ENCODE measurements at regions not wholly inside any gene's neighbourhood (a gene's known extent, or its start where the extent isn't known, plus 50 kb on each side); places are given as distances from the start of the nearest gene placed in this dataset.

DNA sequence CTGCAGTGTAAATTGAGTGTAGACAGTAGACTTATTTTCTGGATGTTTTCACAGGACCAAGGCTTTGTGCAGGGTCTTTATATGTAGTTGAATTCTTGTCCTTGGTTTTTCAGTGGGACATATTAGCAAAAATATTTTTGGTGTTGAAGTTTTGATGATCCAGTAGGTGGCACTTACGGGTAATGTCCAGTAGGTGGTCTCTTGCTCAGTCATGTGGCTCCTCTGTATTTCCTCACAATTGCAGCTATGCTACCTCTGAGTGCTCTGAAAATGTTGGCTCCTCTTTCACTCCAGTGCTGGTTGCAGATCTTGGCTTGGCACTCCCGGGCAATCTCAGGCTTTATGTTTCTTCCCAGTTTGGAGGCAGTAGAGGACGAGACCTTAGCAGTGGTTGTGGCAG lies 419.8 kb upstream of the AMOT start:
- Histone ChIP-seq H3K4me1 (replicated peaks in 1 of 2; ENCODE audit: control insufficient read depth in 2 of 2, insufficient read depth in 2 of 2, low read length in 2 of 2) (no peaks in the 10 kb centered on the region), H3K9me3 (replicated peaks; ENCODE audit: control insufficient read depth, insufficient read depth, low read depth, low read length) (no peaks in the 10 kb centered on the region), H2AFZ (ENCODE audit: low read depth, low read length) (no peak overlapping the region), H3K9me1 (ENCODE audit: control insufficient read depth, insufficient read depth, low read length) (no peaks in the 10 kb centered on the region), H3K79me2 (ENCODE audit: control insufficient read depth, insufficient read depth, low read length) (no peaks in the 10 kb centered on the region), H3K4me2 (ENCODE audit: insufficient read depth, low read length) (no peak overlapping the region), H4K20me1 (replicated peaks; ENCODE audit: control insufficient read depth, insufficient read depth, low read length) (no peaks in the 10 kb centered on the region), H3K36me3 (ENCODE audit: control insufficient read depth, insufficient read depth, low read length) (no peaks in the 10 kb centered on the region), H3K9ac (ENCODE audit: insufficient read depth in 1 of 2, low read depth in 2 of 2, low read length in 2 of 2) (no peak overlapping the region), H3K27ac (ENCODE audit: extremely low read depth, low read depth, low read length) (no peak overlapping the region), H3K4me3 (no peak overlapping the region), H3K27me3 (ENCODE audit: control insufficient read depth in 2 of 2, insufficient read depth in 2 of 2, low read length in 2 of 2) (no peaks in the 10 kb centered on the region)
- CTCF ChIA-PET (ENCODE audit: low intra/inter-chr PET ratio) = no interaction called here
- BruUV-seq (replicated peaks) = no TSS peak
- ATAC-seq (peak; percentile 39; the same call in 1 of the 3 replicates), DNase-seq (ENCODE audit: extremely low read depth in 1 of 4, low spot score in 3 of 4) (peak in 1 of 4 experiments; percentile 0), FAIRE-seq (no peak)
- WGBS (ENCODE audit: insufficient coverage, low coverage, missing lambda C conversion rate) = 0% methylated on average over 3 of the region's 3 CpGs
- POLR2A ChIA-PET = interaction anchor here (0.6 kb wide), 1 partner anchor 793 kb away, joined by 3 read pairs; no protein-coding TSS in a partner anchor
- in situ Hi-C loops (cut with MboI) = no loop called here
- TF ChIP-seq, protein P1, sequence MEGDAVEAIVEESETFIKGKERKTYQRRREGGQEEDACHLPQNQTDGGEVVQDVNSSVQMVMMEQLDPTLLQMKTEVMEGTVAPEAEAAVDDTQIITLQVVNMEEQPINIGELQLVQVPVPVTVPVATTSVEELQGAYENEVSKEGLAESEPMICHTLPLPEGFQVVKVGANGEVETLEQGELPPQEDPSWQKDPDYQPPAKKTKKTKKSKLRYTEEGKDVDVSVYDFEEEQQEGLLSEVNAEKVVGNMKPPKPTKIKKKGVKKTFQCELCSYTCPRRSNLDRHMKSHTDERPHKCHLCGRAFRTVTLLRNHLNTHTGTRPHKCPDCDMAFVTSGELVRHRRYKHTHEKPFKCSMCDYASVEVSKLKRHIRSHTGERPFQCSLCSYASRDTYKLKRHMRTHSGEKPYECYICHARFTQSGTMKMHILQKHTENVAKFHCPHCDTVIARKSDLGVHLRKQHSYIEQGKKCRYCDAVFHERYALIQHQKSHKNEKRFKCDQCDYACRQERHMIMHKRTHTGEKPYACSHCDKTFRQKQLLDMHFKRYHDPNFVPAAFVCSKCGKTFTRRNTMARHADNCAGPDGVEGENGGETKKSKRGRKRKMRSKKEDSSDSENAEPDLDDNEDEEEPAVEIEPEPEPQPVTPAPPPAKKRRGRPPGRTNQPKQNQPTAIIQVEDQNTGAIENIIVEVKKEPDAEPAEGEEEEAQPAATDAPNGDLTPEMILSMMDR (IDR thresholded peaks at IDR 0.05 in 2 of 3, conservative IDR thresholded peaks at IDR 0.05 in 1 of 3; ENCODE audit: insufficient read depth in 2 of 3, low read depth in 1 of 3, low read length in 3 of 3) = peak in 1 of 3 experiments; percentile 28; a peak in 2 of 6 replicates
- TF ChIP-seq, protein P2, sequence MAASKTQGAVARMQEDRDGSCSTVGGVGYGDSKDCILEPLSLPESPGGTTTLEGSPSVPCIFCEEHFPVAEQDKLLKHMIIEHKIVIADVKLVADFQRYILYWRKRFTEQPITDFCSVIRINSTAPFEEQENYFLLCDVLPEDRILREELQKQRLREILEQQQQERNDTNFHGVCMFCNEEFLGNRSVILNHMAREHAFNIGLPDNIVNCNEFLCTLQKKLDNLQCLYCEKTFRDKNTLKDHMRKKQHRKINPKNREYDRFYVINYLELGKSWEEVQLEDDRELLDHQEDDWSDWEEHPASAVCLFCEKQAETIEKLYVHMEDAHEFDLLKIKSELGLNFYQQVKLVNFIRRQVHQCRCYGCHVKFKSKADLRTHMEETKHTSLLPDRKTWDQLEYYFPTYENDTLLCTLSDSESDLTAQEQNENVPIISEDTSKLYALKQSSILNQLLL (CRISPR knock-in tag; IDR thresholded peaks at IDR 0.05; ENCODE audit: borderline replicate concordance) = no peak
- intact Hi-C loops (cut with micrococcal nuclease) = no loop called here

Measured in K562 (cell line).